Hippocampal formation (tissue), 2 donors: ENCODE measurements at regions not wholly inside any gene's neighbourhood (a gene's known extent, or its start where the extent isn't known, plus 50 kb on each side); places are given as distances from the start of the nearest gene placed in this dataset.
"Not testable (repeated sequence)": the region's sequence is repeated elsewhere in the genome, so short reads cannot be mapped to it uniquely, and the experiment has no call there.

Experiments used
- DNase-seq, 2 donors: peaks; one replicate each; lab custom pipeline; 2025; lab: John Stamatoyannopoulos, UW

GRCh38 chr13:73842626-73843025 is 291.6 kb downstream of the KLF12 start:
- DNase-seq: no peak

- DNase-seq: no peak
These were observed 292.0 kb downstream of the KLF12 start for GRCh38 chr13:73842184-73842583.

DNA sequence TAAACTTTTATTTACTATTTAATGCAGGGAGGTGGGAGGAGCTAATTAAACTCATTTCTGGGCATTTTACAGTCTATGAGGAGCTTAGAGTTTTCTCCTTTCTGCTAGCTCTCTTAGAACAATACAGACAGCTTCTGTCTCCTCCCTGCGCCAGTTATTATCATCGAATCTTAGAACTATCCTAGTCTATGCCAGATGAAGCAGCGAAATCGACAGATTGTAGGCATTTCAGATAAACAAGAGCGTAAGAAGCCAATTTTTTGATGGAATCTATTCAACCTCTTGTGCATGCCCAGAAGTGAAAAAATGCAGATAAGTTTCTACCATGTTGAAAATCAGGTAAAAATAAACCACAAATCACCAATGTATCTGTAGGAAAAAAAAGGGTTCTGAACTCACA is 297.1 kb downstream of the KLF12 start:
- no peak for DNase-seq

- DNase-seq: peak in 1 of 2 donors; percentile 49
These were observed 299.0 kb downstream of the KLF12 start for GRCh38 chr13:73835138-73835721.

DNA sequence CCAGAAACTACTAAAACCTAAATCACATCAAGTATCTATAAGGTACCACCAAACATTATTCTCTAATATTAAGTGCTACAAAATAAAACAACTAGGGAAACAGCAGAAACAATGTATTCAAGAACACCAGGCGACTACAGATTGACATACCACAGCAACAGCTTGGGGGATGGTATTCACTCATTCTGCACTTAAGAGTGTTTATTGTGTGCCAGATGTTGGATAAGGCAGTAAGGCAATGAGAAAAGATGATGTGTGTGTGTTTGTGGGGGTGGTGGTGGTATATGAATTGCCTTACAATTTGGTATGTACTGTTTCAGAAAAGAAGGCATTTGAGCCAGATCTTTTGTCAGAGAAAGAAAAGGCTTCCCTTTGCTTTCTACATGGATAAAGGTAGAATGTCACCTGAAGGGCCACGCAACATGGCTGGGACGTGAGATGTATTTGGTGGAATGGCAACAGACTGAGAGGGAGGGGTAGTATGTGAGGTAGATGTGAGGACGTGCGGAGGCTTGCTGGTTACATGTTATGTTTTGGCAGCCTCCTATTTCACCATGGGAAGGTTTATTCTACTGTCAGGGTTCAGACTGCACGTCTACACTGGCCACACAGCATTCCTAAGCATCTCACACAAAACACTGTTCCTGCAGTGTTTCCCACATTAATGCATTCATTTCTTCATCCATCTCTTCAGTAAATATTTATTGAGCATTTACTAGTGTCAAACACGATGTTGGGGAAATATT is 300.7 kb downstream of the KLF12 start:
- no peak for DNase-seq

DNA sequence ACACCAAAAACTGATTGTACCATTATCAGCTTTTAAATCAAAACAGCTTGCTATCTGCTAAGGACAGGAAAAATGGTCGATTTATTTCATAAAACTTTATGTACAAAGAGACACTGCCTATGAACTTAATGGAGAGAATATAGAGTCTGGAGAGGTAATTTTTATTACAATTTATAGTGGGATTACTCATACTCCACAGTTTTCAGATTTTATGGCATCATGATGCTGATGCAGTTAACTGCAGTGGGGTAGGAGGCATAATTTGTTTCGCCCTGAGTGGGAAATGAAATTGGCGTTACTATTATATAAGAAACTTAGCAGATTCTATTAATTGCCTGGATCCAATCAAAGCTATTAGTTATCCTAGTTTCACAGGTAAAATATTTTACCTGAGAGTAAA is 301.4 kb downstream of the KLF12 start:
- no peak for DNase-seq

- no peak for DNase-seq
These were observed 302.0 kb downstream of the KLF12 start for GRCh38 chr13:73832128-73832588.

- no peak for DNase-seq
These were observed 304.8 kb downstream of the KLF12 start for GRCh38 chr13:73829416-73829815.

DNA sequence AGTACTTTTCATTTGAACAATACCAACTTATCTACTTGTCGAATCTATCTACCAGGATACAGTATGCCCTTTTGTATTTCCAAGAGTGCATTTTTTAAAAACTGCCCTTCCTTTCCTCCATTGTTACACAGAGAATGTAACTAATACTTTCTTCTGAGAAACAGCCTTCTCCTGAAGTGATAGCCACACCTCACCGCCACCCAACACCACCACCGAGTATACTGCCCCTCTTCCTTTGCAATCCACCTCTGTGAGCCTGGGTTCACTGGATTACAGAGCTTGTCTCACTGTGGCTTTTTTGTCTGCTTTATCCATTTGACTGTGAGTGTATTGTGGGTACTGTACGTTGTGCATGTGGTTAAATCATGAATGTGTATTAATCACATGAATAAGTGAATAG is 305.4 kb downstream of the KLF12 start:
- no peak for DNase-seq

DNA sequence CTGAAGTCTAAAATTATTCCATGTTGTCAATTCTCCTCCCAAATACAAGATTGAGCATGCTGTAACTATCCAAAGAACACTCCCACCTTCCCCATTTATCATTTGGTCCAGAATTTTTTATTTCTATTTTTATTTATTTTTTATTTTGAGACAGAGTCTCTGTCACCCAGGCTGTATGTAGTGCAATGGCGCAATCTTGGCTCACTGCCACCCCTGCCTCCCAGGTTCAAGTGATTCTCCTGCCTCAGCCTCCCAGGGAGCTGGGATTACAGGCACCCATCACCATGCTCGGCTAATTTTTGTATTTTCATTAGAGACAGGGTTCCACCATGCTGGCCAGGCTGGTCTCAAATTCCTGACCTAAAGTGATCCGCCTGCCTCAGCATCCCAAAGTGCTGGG is 306.8 kb downstream of the KLF12 start:
- no peak for DNase-seq

- DNase-seq: no peak
These were observed 309.1 kb downstream of the KLF12 start for GRCh38 chr13:73825143-73825542.

GRCh38 chr13:73822668-73823592 is 311.3 kb downstream of the KLF12 start:
- no peak for DNase-seq

DNA sequence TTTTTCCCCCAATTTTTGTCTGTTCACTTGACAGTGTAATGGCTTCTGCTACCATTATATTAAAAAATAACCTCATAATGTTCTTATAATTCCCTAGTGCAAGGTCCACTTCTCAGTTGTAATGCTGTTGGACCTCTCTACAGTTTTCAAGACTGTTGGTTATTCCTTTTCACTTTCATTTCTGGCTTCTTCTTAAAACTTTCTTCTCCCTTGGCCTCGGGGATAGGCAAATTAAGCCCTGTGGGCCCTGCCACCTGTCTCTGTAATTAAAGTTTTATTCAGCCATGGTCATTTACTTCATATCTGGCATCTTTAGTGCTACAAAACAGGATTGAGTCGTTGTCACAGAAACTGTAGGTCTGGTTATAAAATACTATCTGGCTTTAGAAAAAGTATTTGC is 313.5 kb downstream of the KLF12 start:
- DNase-seq: no peak

DNA sequence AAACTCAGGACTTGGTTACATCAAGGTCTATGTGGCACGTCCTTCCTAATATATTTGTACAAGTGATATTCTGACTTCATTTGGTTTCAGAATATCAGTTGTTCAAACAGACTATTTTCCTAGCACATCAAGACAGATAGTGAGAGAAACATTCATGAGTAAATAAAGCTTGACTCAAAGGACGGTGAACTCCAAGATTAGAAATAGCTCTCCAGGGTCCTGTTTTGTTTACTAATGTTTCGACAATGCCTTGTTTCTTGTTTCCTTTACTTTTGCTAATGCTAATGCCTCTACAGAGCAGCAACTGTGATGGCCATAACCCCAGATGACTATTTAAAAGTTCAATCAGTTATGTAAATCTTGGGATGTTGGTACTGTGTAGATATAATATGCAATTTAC is 313.9 kb downstream of the KLF12 start:
- no peak for DNase-seq

DNA sequence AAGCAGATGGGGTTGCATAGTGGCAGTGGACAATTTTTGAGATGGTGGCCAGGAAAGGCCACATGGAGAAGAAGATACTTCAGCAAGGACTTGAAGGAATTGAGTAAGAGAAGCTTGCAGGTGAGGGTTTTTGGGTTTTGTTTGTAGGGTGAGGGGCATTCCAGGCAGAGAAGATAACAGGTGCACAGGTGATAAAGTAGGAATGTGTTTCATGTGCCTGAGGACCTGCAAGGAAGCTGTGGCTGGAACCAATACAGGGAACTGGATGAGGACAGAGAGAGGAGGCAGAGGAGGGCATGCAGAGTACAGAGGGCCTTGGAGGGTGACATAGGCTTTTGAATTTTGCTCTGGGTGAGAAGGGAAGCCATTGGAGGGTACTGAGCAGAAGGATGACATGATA is 314.5 kb downstream of the KLF12 start:
- DNase-seq: no peak

DNA sequence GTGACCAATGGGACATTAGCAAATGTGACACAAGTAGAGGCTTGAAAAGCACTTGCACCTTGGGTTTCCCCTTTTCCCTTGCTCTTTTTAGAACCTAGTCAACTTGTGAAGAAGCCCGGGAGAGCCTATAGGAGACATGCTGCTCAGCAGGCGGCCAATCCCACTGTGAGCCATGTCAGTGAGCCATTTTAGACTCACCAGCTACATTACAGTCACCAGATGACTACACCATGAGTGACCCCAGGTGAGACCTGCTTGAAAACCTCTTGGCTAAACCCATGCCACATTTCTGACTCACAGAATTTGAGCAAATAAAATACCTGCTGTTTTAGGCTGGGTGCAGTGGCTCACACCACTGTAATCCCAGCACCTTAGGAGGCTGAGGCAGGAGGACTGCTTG is 317.5 kb downstream of the KLF12 start:
- no peak for DNase-seq

- DNase-seq: no peak
These were observed 318.4 kb downstream of the KLF12 start for GRCh38 chr13:73815796-73816195.

DNA sequence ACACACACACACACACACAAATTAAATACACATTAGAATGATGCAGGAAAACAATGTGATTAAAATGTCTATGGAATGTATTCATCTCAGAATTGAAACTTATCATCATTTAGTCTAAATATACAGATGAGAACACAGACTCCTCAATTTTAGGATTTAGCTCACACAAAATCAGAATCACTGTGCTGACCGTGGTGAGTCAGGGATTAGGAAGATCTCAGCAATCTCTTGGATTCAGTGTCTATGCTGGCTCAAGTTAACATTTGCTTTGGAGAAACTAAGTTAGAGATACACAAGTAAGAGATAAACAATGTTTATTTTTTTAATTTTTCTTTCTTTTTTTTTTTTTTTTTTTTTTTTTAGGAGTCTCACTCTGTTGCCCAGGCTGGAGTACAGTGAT is 323.6 kb downstream of the KLF12 start:
- DNase-seq: no peak

GRCh38 chr13:73809561-73809960 is 324.6 kb downstream of the KLF12 start:
- DNase-seq: no peak

DNA sequence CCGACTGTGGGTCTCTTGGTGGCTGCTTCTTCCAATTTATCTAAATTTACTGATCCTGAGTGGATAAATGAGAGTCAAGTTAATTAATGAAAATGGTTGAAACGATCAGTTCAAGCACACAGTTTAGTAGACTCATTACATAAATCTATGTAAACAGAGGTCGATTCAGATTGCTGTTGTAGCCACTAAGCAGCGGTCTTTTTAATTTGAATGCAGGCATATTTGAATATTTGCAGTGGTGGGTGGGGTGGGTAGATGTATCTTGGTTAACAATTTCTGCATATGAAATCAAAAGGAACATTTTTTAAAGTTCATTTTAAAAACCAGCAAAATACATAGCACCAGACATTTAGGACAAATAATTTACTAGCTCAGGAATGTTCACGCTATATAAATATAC is 325.9 kb downstream of the KLF12 start:
- no peak for DNase-seq

DNA sequence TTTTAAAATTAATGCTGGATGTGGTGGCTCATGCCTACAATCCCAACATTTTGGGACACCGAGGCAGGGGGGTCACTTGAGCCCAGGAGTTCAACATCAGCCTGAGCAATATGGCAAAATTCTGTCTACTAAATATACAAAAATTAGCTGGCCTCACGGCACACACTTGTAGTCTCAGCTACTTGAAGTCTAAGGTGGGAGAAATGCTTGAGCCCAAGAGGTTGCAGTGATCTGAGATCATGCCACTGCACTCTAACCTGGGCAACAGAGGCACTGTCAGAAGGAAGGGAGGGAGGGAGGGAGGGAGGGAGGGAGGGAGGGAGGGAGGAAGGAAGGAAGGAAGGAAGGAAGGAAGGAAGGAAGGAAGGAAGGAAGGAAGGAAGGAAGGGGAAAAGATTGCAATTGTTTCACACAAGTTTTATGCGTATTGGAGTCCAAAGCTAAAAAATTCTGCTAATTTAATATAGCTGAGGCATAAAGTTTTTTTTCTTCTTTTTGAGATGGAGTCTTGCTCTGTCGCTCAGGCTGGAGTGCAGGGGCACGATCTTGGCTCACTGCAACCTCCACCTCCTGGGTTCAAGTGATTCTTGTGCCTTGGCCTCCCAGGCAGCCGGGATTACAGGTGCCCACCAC is 328.8 kb downstream of the KLF12 start:
- DNase-seq: not testable (repeated sequence)

DNA sequence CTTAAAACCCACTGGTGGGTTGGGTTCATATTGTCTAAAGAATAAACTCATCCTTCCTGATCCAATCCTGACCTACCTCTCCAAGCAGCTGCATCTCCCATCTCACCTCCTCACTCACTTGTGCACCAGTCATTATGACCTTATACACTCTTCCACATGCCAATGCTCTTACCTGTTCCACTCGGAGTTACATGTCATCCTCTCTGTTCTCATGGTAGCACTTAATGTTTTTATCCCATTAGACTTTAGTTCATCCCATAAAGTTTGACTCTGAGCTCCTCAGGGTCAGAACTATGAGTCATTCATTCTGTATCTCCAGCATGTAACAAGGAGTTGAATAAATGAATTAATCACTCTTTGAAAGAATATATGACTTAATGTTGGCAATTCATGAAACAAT is 330.2 kb downstream of the KLF12 start:
- no peak for DNase-seq
